H9 (cell line): ENCODE measurements at regions not wholly inside any gene's neighbourhood (a gene's known extent, or its start where the extent isn't known, plus 50 kb on each side); places are given as distances from the start of the nearest gene placed in this dataset.

Experiments
- DNase-seq: peaks from one replicate; pipeline ENCODE4 v3.0.0-alpha.2; 2017
- H2AFZ ChIP-seq: one replicate; pipeline ENCODE4 v1.6.1; 2013; ENCODE audit warnings: mild to moderate bottlenecking, low read length, control low read depth, moderate library complexity
- H2AK5ac ChIP-seq: 2 replicates; pipeline ENCODE4 v1.6.1; 2013; ENCODE audit warnings: low read length, control low read depth, mixed read lengths; ENCODE audit not compliant: insufficient read length
- H2BK120ac ChIP-seq: one replicate; pipeline ENCODE4 v1.6.1; 2013; ENCODE audit warnings: low read depth, mild to moderate bottlenecking, low read length, control low read depth, inconsistent platforms; ENCODE audit not compliant: poor library complexity, severe bottlenecking
- H2BK12ac ChIP-seq: 2 replicates; pipeline ENCODE4 v1.6.1; 2013; ENCODE audit warnings: low read length, control low read depth, mixed read lengths, low read depth; ENCODE audit not compliant: insufficient read length
- H2BK15ac ChIP-seq: 2 replicates; pipeline ENCODE4 v1.6.1; 2013; ENCODE audit warnings: low read depth, low read length, control low read depth
- H2BK20ac ChIP-seq: one replicate; pipeline ENCODE4 v1.6.1; 2013; ENCODE audit warnings: low read depth, mild to moderate bottlenecking, low read length, control low read depth, inconsistent platforms; ENCODE audit not compliant: poor library complexity, severe bottlenecking
- H2BK5ac ChIP-seq: 2 replicates; pipeline ENCODE4 v1.6.1; 2013; ENCODE audit warnings: low read length, control low read depth, mixed read lengths; ENCODE audit not compliant: insufficient read length
- H3K14ac ChIP-seq: 2 replicates; pipeline ENCODE4 v1.6.1; 2013; ENCODE audit warnings: low read length, control low read depth; ENCODE audit not compliant: insufficient read depth
- H3K18ac ChIP-seq: 2 replicates; pipeline ENCODE4 v1.6.1; 2013; ENCODE audit warnings: low read depth, mild to moderate bottlenecking, mixed read lengths, low read length, control low read depth; ENCODE audit not compliant: insufficient read length
- H3K23ac ChIP-seq: 2 replicates; pipeline ENCODE4 v1.6.1; 2013; ENCODE audit warnings: low read length, control low read depth, mixed read lengths, low read depth; ENCODE audit not compliant: insufficient read length
- H3K23me2 ChIP-seq: 2 replicates; pipeline ENCODE4 v1.6.1; 2013; ENCODE audit warnings: low read depth, mild to moderate bottlenecking, mixed read lengths, low read length, control low read depth; ENCODE audit not compliant: insufficient read length, poor library complexity, severe bottlenecking
- H3K27ac ChIP-seq: 2 replicates; pipeline ENCODE4 v1.5.1; 2013; ENCODE audit warnings: low read length, control low read depth, mixed read lengths, low read depth; ENCODE audit not compliant: insufficient read length
- H3K27me3 ChIP-seq: 2 replicates; pipeline ENCODE4 v1.6.1; 2013; ENCODE audit warnings: low read length, control low read depth, inconsistent platforms; ENCODE audit not compliant: insufficient read depth
- H3K4ac ChIP-seq: 2 replicates; pipeline ENCODE4 v1.6.1; 2013; ENCODE audit warnings: low read depth, mild to moderate bottlenecking, control low read depth, inconsistent platforms, low read length, moderate library complexity
- H3K4me1 ChIP-seq: 2 replicates; pipeline ENCODE4 v1.6.1; 2013; ENCODE audit warnings: low read length, control low read depth, inconsistent platforms; ENCODE audit not compliant: insufficient read depth
- H3K4me2 ChIP-seq: 2 replicates; pipeline ENCODE4 v1.6.1; 2013; ENCODE audit warnings: low read length, control low read depth, mixed read lengths; ENCODE audit not compliant: insufficient read length, insufficient read depth
- H3K56ac ChIP-seq: 2 replicates; pipeline ENCODE4 v1.6.1; 2013; ENCODE audit warnings: low read depth, mild to moderate bottlenecking, mixed read lengths, low read length, control low read depth; ENCODE audit not compliant: insufficient read length
- H3K79me1 ChIP-seq: 2 replicates; pipeline ENCODE4 v1.6.1; 2013; ENCODE audit warnings: low read depth, mild to moderate bottlenecking, moderate library complexity, low read length, control low read depth, inconsistent platforms; ENCODE audit not compliant: insufficient read depth, poor library complexity, severe bottlenecking
- H3K79me2 ChIP-seq: 2 replicates; pipeline ENCODE4 v1.6.1; 2013; ENCODE audit warnings: low read length, control low read depth, inconsistent platforms; ENCODE audit not compliant: insufficient read depth
- H3K9ac ChIP-seq: 2 replicates; pipeline ENCODE4 v1.6.1; 2013; ENCODE audit warnings: low read length, control low read depth, mixed read lengths; ENCODE audit not compliant: insufficient read length; ENCODE audit errors: extremely low read depth
- H3K9me3 ChIP-seq: one replicate; pipeline ENCODE4 v1.6.1; 2013; ENCODE audit warnings: low read depth, low read length, inconsistent platforms; ENCODE audit not compliant: control insufficient read depth
- H3T11ph ChIP-seq: one replicate; pipeline ENCODE4 v1.6.1; 2013; ENCODE audit warnings: mild to moderate bottlenecking, low read length, control low read depth, inconsistent platforms
- H4K20me1 ChIP-seq: one replicate; pipeline ENCODE4 v1.6.1; 2013; ENCODE audit not compliant: control insufficient read depth, insufficient read length, insufficient read depth
- H4K5ac ChIP-seq: 2 replicates; pipeline ENCODE4 v1.6.1; 2013; ENCODE audit warnings: low read depth, mild to moderate bottlenecking, mixed read lengths, low read length, control low read depth; ENCODE audit not compliant: insufficient read length
- H4K8ac ChIP-seq: replicated peaks from 2 replicates; pipeline ENCODE4 v1.6.1; 2013; ENCODE audit warnings: low read length, control low read depth, mixed read lengths, low read depth; ENCODE audit not compliant: insufficient read length
- H4K91ac ChIP-seq: 2 replicates; pipeline ENCODE4 v1.6.1; 2013; ENCODE audit warnings: low read depth, mild to moderate bottlenecking, moderate library complexity, mixed read lengths, low read length, control low read depth; ENCODE audit not compliant: insufficient read length
- H3K27ac Mint-ChIP-seq, 3 experiments: 2 replicates in 2 of 3; 3 replicates in 1 of 3; pipeline ENCODE4 v1.8.0; 2020 to 2021; ENCODE audit warnings: mixed read lengths in 3 of 3, mild to moderate bottlenecking in 1 of 3, moderate library complexity in 1 of 3
- H3K27me3 Mint-ChIP-seq: 2 replicates; pipeline ENCODE4 v1.8.0; 2021; ENCODE audit warnings: low read depth, mild to moderate bottlenecking, moderate library complexity, mixed read lengths
- H3K36me3 Mint-ChIP-seq, 3 experiments: 2 replicates in 2 of 3; 3 replicates in 1 of 3; pipeline ENCODE4 v1.8.0; 2020 to 2021; ENCODE audit warnings: low read depth in 3 of 3, mixed read lengths in 3 of 3; ENCODE audit not compliant: insufficient read depth in 1 of 3
- H3K4me1 Mint-ChIP-seq, 2 experiments: 2 replicates each; pipeline ENCODE4 v1.8.0; 2020; ENCODE audit warnings: mixed read lengths in 2 of 2
- H3K4me3 Mint-ChIP-seq, 2 experiments: 2 replicates in 1 of 2; 3 replicates in 1 of 2; pipeline ENCODE4 v1.8.0; 2020 to 2021; ENCODE audit warnings: mild to moderate bottlenecking in 2 of 2, mixed read lengths in 2 of 2, moderate library complexity in 1 of 2
- H3K9me3 Mint-ChIP-seq, 2 experiments: 2 replicates in 1 of 2; 3 replicates in 1 of 2; pipeline ENCODE4 v1.8.0; 2020; ENCODE audit warnings: mild to moderate bottlenecking in 2 of 2, mixed read lengths in 2 of 2, moderate library complexity in 1 of 2
- CTCF ChIP-seq: fragments of 200-600 bp; sonication (generic); conservative IDR thresholded peaks from 3 replicates; pipeline ENCODE4 v1.8.0; 2021; ENCODE audit warnings: antibody characterized with exemption, mild to moderate bottlenecking
- WGBS: extraction: QIAGEN DNeasy Blood & Tissue Kit; methylation state at CpG from one replicate; pipeline ENCODE4 v1.1.7; 2013; ENCODE audit warnings: missing lambda C conversion rate, low lambda C conversion rate, mixed read lengths; ENCODE audit not compliant: insufficient read length; ENCODE audit errors: extremely low coverage; 5-methylcytosine and 5-hydroxymethylcytosine counted together

GRCh38 chr5:174511714-174512253, 212.6 kb upstream of the MSX2 start:
- H3K79me2 ChIP-seq = no peaks in the 10 kb centered on the region
- no peak overlapping the region for H3T11ph ChIP-seq
- Mint-ChIP-seq H3K27ac (no peak overlapping the region), H3K36me3 (peaks cover 0 to 4% (median 0%) of the 10 kb centered on the region in 3 experiments; a peak in 1 of 7 replicates), H3K27me3 (peaks cover 29% of the 10 kb centered on the region), H3K9me3 (peaks cover 2 to 4% of the 10 kb centered on the region in 2 experiments; a peak in 3 of 5 replicates), H3K4me1 (peaks cover 7 to 8% of the 10 kb centered on the region in 2 experiments), H3K4me3 (no peak overlapping the region)
- no peak overlapping the region for H3K4ac ChIP-seq
- H2BK5ac ChIP-seq = no peak overlapping the region
- no peak overlapping the region for H3K4me2 ChIP-seq
- no peak overlapping the region for H4K91ac ChIP-seq
- TF ChIP-seq CTCF = no peak
- no peaks in the 10 kb centered on the region for H3K9me3 ChIP-seq
- H2AFZ ChIP-seq = no peak overlapping the region
- no peaks in the 10 kb centered on the region for H4K20me1 ChIP-seq
- no peak overlapping the region for H3K14ac ChIP-seq
- no peak overlapping the region for H3K27ac ChIP-seq
- H3K56ac ChIP-seq = no peak overlapping the region
- H2BK120ac ChIP-seq = no peak overlapping the region
- no peaks in the 10 kb centered on the region for H3K79me1 ChIP-seq
- no peaks in the 10 kb centered on the region for H3K23me2 ChIP-seq
- no peak overlapping the region for H2BK12ac ChIP-seq
- H2BK15ac ChIP-seq = no peak overlapping the region
- no peak overlapping the region for H3K23ac ChIP-seq
- H3K4me1 ChIP-seq = no peaks in the 10 kb centered on the region
- WGBS = no CpG with 5 or more reads among the region's 5 CpGs
- H4K5ac ChIP-seq = no peak overlapping the region
- no peaks in the 10 kb centered on the region for H3K27me3 ChIP-seq
- no peak for DNase-seq
- no peak overlapping the region for H2BK20ac ChIP-seq
- H3K18ac ChIP-seq = no peak overlapping the region
- H3K9ac ChIP-seq = no peak overlapping the region
- no peak overlapping the region for H2AK5ac ChIP-seq
- no peak overlapping the region for H4K8ac ChIP-seq
